Mammary epithelial cell (primary cell): ENCODE measurements at regions not wholly inside any gene's neighbourhood (a gene's known extent, or its start where the extent isn't known, plus 50 kb on each side); places are given as distances from the start of the nearest gene placed in this dataset.

Experiments used
- EZH2 ChIP-seq: IDR thresholded peaks from 2 replicates; pipeline ENCODE4 v1.6.1; 2012; ENCODE audit warnings: low read length, inconsistent platforms, borderline replicate concordance
- TF ChIP-seq, protein P1 (sequence below), 2 donors: IDR thresholded peaks in 1 of 2; conservative IDR thresholded peaks in 1 of 2; 2 replicates each; pipeline ENCODE4 v1.5.1; 2011 to 2012; ENCODE audit warnings: inconsistent platforms in 2 of 2, low read length in 2 of 2, mild to moderate bottlenecking in 2 of 2, control low read depth in 1 of 2, low read depth in 1 of 2; ENCODE audit not compliant: insufficient read depth in 1 of 2; ENCODE audit errors: extremely low read depth in 1 of 2

DNA sequence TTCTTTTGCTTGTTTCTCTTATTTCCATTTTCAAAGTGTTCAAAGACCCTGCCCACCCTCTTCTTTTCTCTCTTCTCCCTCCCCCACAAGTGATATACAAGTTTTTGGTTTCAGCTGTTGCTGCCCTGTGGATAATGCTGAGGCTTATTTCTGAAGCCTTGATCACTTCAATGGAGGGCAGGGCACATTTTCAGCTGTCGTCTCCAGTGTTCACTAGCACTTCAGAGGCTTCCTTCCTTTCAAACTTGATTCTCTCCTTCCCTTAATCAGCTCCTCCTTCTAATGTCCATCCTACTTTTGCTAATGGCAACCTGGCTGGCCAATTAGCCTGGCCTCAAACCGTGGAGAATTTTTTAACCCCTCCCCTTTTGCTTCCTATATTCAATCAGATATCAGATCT is 435.7 kb upstream of the RUNX1 start:
- TF ChIP-seq EZH2: no peak
- TF ChIP-seq, protein P1, sequence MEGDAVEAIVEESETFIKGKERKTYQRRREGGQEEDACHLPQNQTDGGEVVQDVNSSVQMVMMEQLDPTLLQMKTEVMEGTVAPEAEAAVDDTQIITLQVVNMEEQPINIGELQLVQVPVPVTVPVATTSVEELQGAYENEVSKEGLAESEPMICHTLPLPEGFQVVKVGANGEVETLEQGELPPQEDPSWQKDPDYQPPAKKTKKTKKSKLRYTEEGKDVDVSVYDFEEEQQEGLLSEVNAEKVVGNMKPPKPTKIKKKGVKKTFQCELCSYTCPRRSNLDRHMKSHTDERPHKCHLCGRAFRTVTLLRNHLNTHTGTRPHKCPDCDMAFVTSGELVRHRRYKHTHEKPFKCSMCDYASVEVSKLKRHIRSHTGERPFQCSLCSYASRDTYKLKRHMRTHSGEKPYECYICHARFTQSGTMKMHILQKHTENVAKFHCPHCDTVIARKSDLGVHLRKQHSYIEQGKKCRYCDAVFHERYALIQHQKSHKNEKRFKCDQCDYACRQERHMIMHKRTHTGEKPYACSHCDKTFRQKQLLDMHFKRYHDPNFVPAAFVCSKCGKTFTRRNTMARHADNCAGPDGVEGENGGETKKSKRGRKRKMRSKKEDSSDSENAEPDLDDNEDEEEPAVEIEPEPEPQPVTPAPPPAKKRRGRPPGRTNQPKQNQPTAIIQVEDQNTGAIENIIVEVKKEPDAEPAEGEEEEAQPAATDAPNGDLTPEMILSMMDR (conservative IDR thresholded peaks at IDR 0.05 in 1 of 2, IDR thresholded peaks at IDR 0.05 in 1 of 2; ENCODE audit: extremely low read depth in 1 of 2, insufficient read depth in 1 of 2, low read depth in 1 of 2, low read length in 2 of 2): no peak
